NB4 (cell line): ENCODE measurements at regions not wholly inside any gene's neighbourhood (a gene's known extent, or its start where the extent isn't known, plus 50 kb on each side); places are given as distances from the start of the nearest gene placed in this dataset.

ENCODE experiments used
- MYC ChIP-seq: IDR thresholded peaks from 2 replicates; pipeline ENCODE4 v1.6.1; 2011; ENCODE audit warnings: low read depth, low read length
- POLR2A ChIP-seq: IDR thresholded peaks from 2 replicates; pipeline ENCODE4 v1.6.1; 2011; ENCODE audit warnings: mild to moderate bottlenecking; ENCODE audit not compliant: insufficient read length; ENCODE audit errors: extremely low read depth
- TF ChIP-seq, protein P1 (sequence below): IDR thresholded peaks from one replicate; pipeline ENCODE4 v1.5.1; 2012; ENCODE audit warnings: low read depth, low read length
- TF ChIP-seq, protein P2 (sequence below): IDR thresholded peaks from 2 replicates; pipeline ENCODE4 v1.6.1; 2011; ENCODE audit warnings: low read depth, low read length

DNA sequence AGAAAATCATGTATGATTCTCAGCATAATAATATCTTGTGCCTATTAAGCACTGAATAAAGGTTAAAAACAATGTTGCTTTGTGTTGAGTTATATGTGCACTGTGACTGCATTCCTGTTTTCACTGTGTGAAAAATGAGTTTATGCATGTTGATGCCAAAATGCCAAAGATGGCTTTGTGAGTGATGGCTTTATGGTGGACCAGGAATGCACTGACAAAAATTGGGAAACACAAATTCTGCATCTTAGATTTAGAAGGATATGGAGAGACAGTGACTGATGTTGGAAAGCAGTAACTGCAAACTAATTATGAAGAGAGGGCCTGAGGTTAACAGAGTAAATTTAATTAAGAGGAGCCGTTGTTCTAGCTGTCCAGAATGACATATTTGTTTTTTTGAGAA lies 440.4 kb downstream of the KIF20B start:
- TF ChIP-seq, protein P1, sequence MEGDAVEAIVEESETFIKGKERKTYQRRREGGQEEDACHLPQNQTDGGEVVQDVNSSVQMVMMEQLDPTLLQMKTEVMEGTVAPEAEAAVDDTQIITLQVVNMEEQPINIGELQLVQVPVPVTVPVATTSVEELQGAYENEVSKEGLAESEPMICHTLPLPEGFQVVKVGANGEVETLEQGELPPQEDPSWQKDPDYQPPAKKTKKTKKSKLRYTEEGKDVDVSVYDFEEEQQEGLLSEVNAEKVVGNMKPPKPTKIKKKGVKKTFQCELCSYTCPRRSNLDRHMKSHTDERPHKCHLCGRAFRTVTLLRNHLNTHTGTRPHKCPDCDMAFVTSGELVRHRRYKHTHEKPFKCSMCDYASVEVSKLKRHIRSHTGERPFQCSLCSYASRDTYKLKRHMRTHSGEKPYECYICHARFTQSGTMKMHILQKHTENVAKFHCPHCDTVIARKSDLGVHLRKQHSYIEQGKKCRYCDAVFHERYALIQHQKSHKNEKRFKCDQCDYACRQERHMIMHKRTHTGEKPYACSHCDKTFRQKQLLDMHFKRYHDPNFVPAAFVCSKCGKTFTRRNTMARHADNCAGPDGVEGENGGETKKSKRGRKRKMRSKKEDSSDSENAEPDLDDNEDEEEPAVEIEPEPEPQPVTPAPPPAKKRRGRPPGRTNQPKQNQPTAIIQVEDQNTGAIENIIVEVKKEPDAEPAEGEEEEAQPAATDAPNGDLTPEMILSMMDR = no peak
- TF ChIP-seq POLR2A (no peak), MYC (no peak)
- TF ChIP-seq, protein P2, sequence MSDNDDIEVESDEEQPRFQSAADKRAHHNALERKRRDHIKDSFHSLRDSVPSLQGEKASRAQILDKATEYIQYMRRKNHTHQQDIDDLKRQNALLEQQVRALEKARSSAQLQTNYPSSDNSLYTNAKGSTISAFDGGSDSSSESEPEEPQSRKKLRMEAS = no peak
